IMR-90 (cell line): ENCODE measurements at regions not wholly inside any gene's neighbourhood (a gene's known extent, or its start where the extent isn't known, plus 50 kb on each side); places are given as distances from the start of the nearest gene placed in this dataset.

Experiments used
- ATAC-seq: fragments of 200-7000 bp; cut with Tn5 transposase; 2 replicates; pipeline ENCODE4 v1.9.1; 2020; ENCODE audit warnings: low read depth, mild to moderate bottlenecking, moderate library complexity
- BruUV-seq: library from RNA; stranded (reverse); fragments of 400-500 nt; replicated peaks from 2 replicates; lab custom pipeline; 2021; lab: Mats Ljungman, UMichigan
- CTCF ChIA-PET: fragments of 300-600 bp; formaldehyde crosslinking; extraction: SDS; loops from one replicate; lab custom pipeline; 2021; ENCODE audit warnings: antibody characterized with exemption; lab: Yijun Ruan, JAX
- POLR2A ChIA-PET: fragments of 300-600 bp; sonication (Branson Sonifier 250); formaldehyde crosslinking; loops from one replicate; lab custom pipeline; 2022; ENCODE audit warnings: antibody characterized with exemption; ENCODE audit not compliant: unreplicated experiment; lab: Charles Lee
- DNase-seq: peaks from one replicate; pipeline ENCODE4 v3.0.0; 2013
- H2AFZ ChIP-seq: replicated peaks from 2 replicates; pipeline ENCODE3; 2013; ENCODE audit warnings: low read length, mild to moderate bottlenecking; ENCODE audit not compliant: poor library complexity
- H2AK5ac ChIP-seq: 2 replicates; pipeline ENCODE4 v1.6.1; 2013; ENCODE audit warnings: low read depth, low read length, inconsistent platforms
- H2AK9ac ChIP-seq: replicated peaks from 2 replicates; pipeline ENCODE3; 2013; ENCODE audit warnings: mild to moderate bottlenecking, low read depth, low read length, moderate library complexity; ENCODE audit not compliant: poor library complexity
- H2BK120ac ChIP-seq: 2 replicates; pipeline ENCODE4 v1.6.1; 2013; ENCODE audit warnings: low read depth, low read length, inconsistent platforms
- H2BK15ac ChIP-seq: 3 replicates; pipeline ENCODE4 v1.6.1; 2013; ENCODE audit warnings: low read depth, low read length, inconsistent platforms
- H2BK20ac ChIP-seq: 2 replicates; pipeline ENCODE4 v1.6.1; 2013; ENCODE audit warnings: low read depth, mild to moderate bottlenecking, inconsistent platforms, low read length, moderate library complexity
- H2BK5ac ChIP-seq: 2 replicates; pipeline ENCODE4 v1.6.1; 2013; ENCODE audit warnings: mild to moderate bottlenecking, low read depth, low read length, inconsistent platforms; ENCODE audit not compliant: poor library complexity, severe bottlenecking
- H3K14ac ChIP-seq: replicated peaks from 2 replicates; pipeline ENCODE4 v1.6.1; 2013; ENCODE audit warnings: low read depth, low read length, inconsistent platforms
- H3K18ac ChIP-seq: 2 replicates; pipeline ENCODE4 v1.6.1; 2013; ENCODE audit warnings: low read depth, low read length, control low read depth
- H3K23ac ChIP-seq: 2 replicates; pipeline ENCODE4 v1.6.1; 2013; ENCODE audit warnings: low read depth, low read length, inconsistent platforms
- H3K27ac ChIP-seq: 2 replicates; pipeline ENCODE4 v1.5.1; 2013; ENCODE audit warnings: mild to moderate bottlenecking, control low read depth, low read length; ENCODE audit not compliant: insufficient read depth
- H3K27me3 ChIP-seq: 2 replicates; pipeline ENCODE4 v1.6.1; 2013; ENCODE audit warnings: low read length; ENCODE audit not compliant: control insufficient read depth, insufficient read depth
- H3K36me3 ChIP-seq: 2 replicates; pipeline ENCODE4 v1.6.1; 2013; ENCODE audit warnings: low read length, mixed read lengths; ENCODE audit not compliant: control insufficient read depth, insufficient read depth
- H3K4ac ChIP-seq: 2 replicates; pipeline ENCODE4 v1.6.1; 2013; ENCODE audit warnings: low read depth, low read length, inconsistent platforms
- H3K4me1 ChIP-seq: 2 replicates; pipeline ENCODE4 v1.6.1; 2013; ENCODE audit warnings: low read length, mixed read lengths; ENCODE audit not compliant: control insufficient read depth, insufficient read depth
- H3K4me2 ChIP-seq: 2 replicates; pipeline ENCODE4 v1.6.1; 2013; ENCODE audit warnings: low read depth, mild to moderate bottlenecking, control low read depth, low read length, moderate library complexity
- H3K4me3 ChIP-seq: 2 replicates; pipeline ENCODE4 v1.5.1; 2013; ENCODE audit warnings: low read depth, mild to moderate bottlenecking, control low read depth, low read length, moderate library complexity; ENCODE audit not compliant: insufficient read depth
- H3K56ac ChIP-seq: 2 replicates; pipeline ENCODE4 v1.6.1; 2013; ENCODE audit warnings: low read length, inconsistent platforms; ENCODE audit not compliant: insufficient read depth; ENCODE audit errors: extremely low read depth
- H3K79me1 ChIP-seq, 2 experiments: 2 replicates each; pipeline ENCODE4 v1.6.1; 2013; ENCODE audit warnings: low read length in 2 of 2, inconsistent platforms in 1 of 2, low read depth in 1 of 2
- H3K9ac ChIP-seq: 2 replicates; pipeline ENCODE4 v1.6.1; 2013; ENCODE audit warnings: low read depth, low read length, control low read depth
- H3K9me1 ChIP-seq: 2 replicates; pipeline ENCODE4 v1.6.1; 2013; ENCODE audit warnings: low read length, inconsistent platforms; ENCODE audit not compliant: insufficient read depth
- H3K9me3 ChIP-seq: 2 replicates; pipeline ENCODE4 v1.6.1; 2013; ENCODE audit warnings: low read length; ENCODE audit not compliant: control insufficient read depth, insufficient read depth
- H4K20me1 ChIP-seq: 2 replicates; pipeline ENCODE4 v1.6.1; 2013; ENCODE audit warnings: low read length, inconsistent platforms; ENCODE audit not compliant: insufficient read depth
- H4K5ac ChIP-seq: 2 replicates; pipeline ENCODE4 v1.6.1; 2013; ENCODE audit warnings: mild to moderate bottlenecking, low read depth, low read length, control low read depth
- H4K8ac ChIP-seq, 2 experiments: 2 replicates each; pipeline ENCODE4 v1.6.1; 2013; ENCODE audit warnings: low read depth in 2 of 2, low read length in 2 of 2, control low read depth in 1 of 2, inconsistent platforms in 1 of 2
- H4K91ac ChIP-seq: 2 replicates; pipeline ENCODE4 v1.6.1; 2013; ENCODE audit warnings: low read depth, low read length, inconsistent platforms; ENCODE audit not compliant: insufficient read depth
- BHLHE40 ChIP-seq: fragments of 150-350 bp; IDR thresholded peaks from 2 replicates; pipeline ENCODE4 v1.6.1; 2016; ENCODE audit warnings: mild to moderate bottlenecking, low read depth, low read length
- CEBPB ChIP-seq: IDR thresholded peaks from 2 replicates; pipeline ENCODE4 v1.6.1; 2012; ENCODE audit warnings: low read depth, low read length, improper control_type of control experiment
- CTCF ChIP-seq: conservative IDR thresholded peaks from 2 replicates; pipeline ENCODE4 v1.5.1; 2012; ENCODE audit warnings: mild to moderate bottlenecking, low read depth, low read length, improper control_type of control experiment
- MAFK ChIP-seq: IDR thresholded peaks from 2 replicates; pipeline ENCODE4 v1.6.1; 2012; ENCODE audit warnings: low read depth, low read length, improper control_type of control experiment
- NFE2L2 ChIP-seq: fragments of 150-350 bp; IDR thresholded peaks from 2 replicates; pipeline ENCODE4 v1.6.1; 2016; ENCODE audit warnings: low read depth, mild to moderate bottlenecking, low read length
- WGBS, 2 experiments: methylation state at CpG; one replicate each; pipeline versions ENCODE4 v1.1.5 to v1.1.7; 2013; ENCODE audit warnings: missing lambda C conversion rate in 2 of 2; ENCODE audit not compliant: insufficient read length in 1 of 2; ENCODE audit errors: extremely low coverage in 2 of 2; 5-methylcytosine and 5-hydroxymethylcytosine counted together
- dilution Hi-C: fragments of 300-500 bp; cut with HindIII; formaldehyde crosslinking; loops from one replicate; pipeline ENCODE4 v1.14.3; 2018; ENCODE audit warnings: low sequenced_read_pairs; ENCODE audit not compliant: unreplicated experiment
- in situ Hi-C: fragments of 300-500 bp; cut with MboI; formaldehyde crosslinking; loops from 3 replicates; pipeline ENCODE4 v1.14.3; 2019; ENCODE audit warnings: low sequenced_read_pairs, inconsistent platforms, mixed read lengths
- intact Hi-C: fragments of 100-400 bp; cut with micrococcal nuclease; formaldehyde crosslinking; loops from 2 replicates; pipeline ENCODE4 v1.10.0; 2022

GRCh38 chr15:23983500-23984259 is 296.6 kb upstream of the NDN start:
- ATAC-seq (no peak), DNase-seq (no peak)
- in situ Hi-C loops = no loop called here
- Histone ChIP-seq H2AK9ac (no peak overlapping the region), H3K9ac (no peak overlapping the region), H3K79me1 (no peaks in the 10 kb centered on the region), H4K91ac (no peak overlapping the region), H3K4ac (no peak overlapping the region), H3K14ac (no peak overlapping the region), H3K56ac (no peak overlapping the region), H3K23ac (no peak overlapping the region), H3K4me3 (no peak overlapping the region), H3K27ac (no peak overlapping the region), H2BK5ac (no peak overlapping the region), H2AK5ac (no peak overlapping the region), H2BK20ac (no peak overlapping the region), H3K4me1 (no peaks in the 10 kb centered on the region), H3K18ac (no peak overlapping the region), H3K9me3 (peaks cover 4% of the 10 kb centered on the region), H4K20me1 (no peaks in the 10 kb centered on the region), H4K8ac (no peak overlapping the region), H2BK120ac (no peak overlapping the region), H4K5ac (no peak overlapping the region), H3K27me3 (no peaks in the 10 kb centered on the region), H2BK15ac (no peak overlapping the region), H2AFZ (no peak overlapping the region), H3K4me2 (no peak overlapping the region), H3K9me1 (no peaks in the 10 kb centered on the region), H3K36me3 (no peaks in the 10 kb centered on the region)
- POLR2A ChIA-PET = no interaction called here
- CTCF ChIA-PET = no interaction called here
- dilution Hi-C loops = no loop called here
- intact Hi-C loops = no loop called here
- BruUV-seq = no TSS peak
- TF ChIP-seq MAFK = no peak
- no peak for TF ChIP-seq CEBPB
- no peak for TF ChIP-seq NFE2L2
- no peak for TF ChIP-seq BHLHE40
- TF ChIP-seq CTCF = no peak
- WGBS, 2 experiments = no CpG with 5 or more reads among the region's 5 CpGs
